Muscle layer of colon (tissue), 2 donors: ENCODE measurements at regions not wholly inside any gene's neighbourhood (a gene's known extent, or its start where the extent isn't known, plus 50 kb on each side); places are given as distances from the start of the nearest gene placed in this dataset.

Source experiments
- H3K27ac ChIP-seq: one replicate; pipeline ENCODE4 v1.7.0; 2013; ENCODE audit warnings: low read depth, mild to moderate bottlenecking, low read length, moderate library complexity
- H3K27me3 ChIP-seq, 2 donors: one replicate each; pipeline ENCODE4 v1.7.0; 2013; ENCODE audit warnings: low read length in 2 of 2, mild to moderate bottlenecking in 2 of 2; ENCODE audit not compliant: insufficient read depth in 2 of 2, control insufficient read depth in 1 of 2
- H3K36me3 ChIP-seq: one replicate; pipeline ENCODE4 v1.7.0; 2013; ENCODE audit warnings: mild to moderate bottlenecking, low read length; ENCODE audit not compliant: insufficient read depth
- H3K4me1 ChIP-seq: one replicate; pipeline ENCODE4 v1.7.0; 2013; ENCODE audit warnings: mild to moderate bottlenecking, low read length; ENCODE audit not compliant: insufficient read depth
- H3K4me3 ChIP-seq, 2 donors: one replicate each; pipeline ENCODE4 v1.7.0; 2013; ENCODE audit warnings: low read length in 2 of 2, low read depth in 1 of 2, mild to moderate bottlenecking in 1 of 2, moderate library complexity in 1 of 2
- H3K9ac ChIP-seq: one replicate; pipeline ENCODE4 v1.7.0; 2013; ENCODE audit warnings: low read length
- H3K9me3 ChIP-seq: one replicate; pipeline ENCODE4 v1.7.0; 2013; ENCODE audit warnings: mild to moderate bottlenecking, low read length
- donor health status: abdominal sarcoma.
- donor health status: Adenocarcinoma of cecum.

- Histone ChIP-seq H3K27ac (no peak overlapping the region), H3K27me3 (no peaks in the 10 kb centered on the region), H3K36me3 (no peaks in the 10 kb centered on the region), H3K4me3 (no peak overlapping the region), H3K9ac (no peak overlapping the region), H3K9me3 (no peaks in the 10 kb centered on the region), H3K4me1 (no peaks in the 10 kb centered on the region)
Observed at GRCh38 chr5:15080219-15080618, 208.6 kb upstream of the ANKH start.

- Histone ChIP-seq H3K4me1 (no peaks in the 10 kb centered on the region), H3K27me3 (no peaks in the 10 kb centered on the region), H3K9ac (no peak overlapping the region), H3K36me3 (no peaks in the 10 kb centered on the region), H3K9me3 (no peaks in the 10 kb centered on the region), H3K4me3 (no peak overlapping the region), H3K27ac (no peak overlapping the region)
Observed at GRCh38 chr5:15079566-15079965, 208.0 kb upstream of the ANKH start.

- Histone ChIP-seq H3K4me3 (no peak overlapping the region), H3K9me3 (no peaks in the 10 kb centered on the region), H3K36me3 (no peaks in the 10 kb centered on the region), H3K4me1 (no peaks in the 10 kb centered on the region), H3K27ac (no peak overlapping the region), H3K9ac (no peak overlapping the region), H3K27me3 (no peaks in the 10 kb centered on the region)
Observed at GRCh38 chr5:15074651-15075050, 203.1 kb upstream of the ANKH start.

GRCh38 chr5:15073453-15073852 lies 201.9 kb upstream of the ANKH start:
- Histone ChIP-seq H3K9ac (no peak overlapping the region), H3K4me1 (no peaks in the 10 kb centered on the region), H3K9me3 (no peaks in the 10 kb centered on the region), H3K27me3 (no peaks in the 10 kb centered on the region), H3K36me3 (no peaks in the 10 kb centered on the region), H3K27ac (no peak overlapping the region), H3K4me3 (no peak overlapping the region)

- Histone ChIP-seq H3K4me3 (no peak overlapping the region), H3K4me1 (no peaks in the 10 kb centered on the region), H3K27me3 (no peaks in the 10 kb centered on the region), H3K36me3 (no peaks in the 10 kb centered on the region), H3K9me3 (no peaks in the 10 kb centered on the region), H3K9ac (no peak overlapping the region), H3K27ac (no peak overlapping the region)
Observed at GRCh38 chr5:15070907-15071306, 199.3 kb upstream of the ANKH start.

- no peak overlapping the region for H3K4me3 ChIP-seq
- H3K36me3 ChIP-seq: no peaks in the 10 kb centered on the region
- H3K27me3 ChIP-seq: no peaks in the 10 kb centered on the region
- H3K4me1 ChIP-seq: no peaks in the 10 kb centered on the region
- H3K27ac ChIP-seq: no peak overlapping the region
- H3K9ac ChIP-seq: no peak overlapping the region
- no peaks in the 10 kb centered on the region for H3K9me3 ChIP-seq
Observed at GRCh38 chr5:15069407-15069905, 197.9 kb upstream of the ANKH start.

GRCh38 chr5:15065091-15065490 lies 193.5 kb upstream of the ANKH start:
- H3K9ac ChIP-seq: no peak overlapping the region
- no peaks in the 10 kb centered on the region for H3K36me3 ChIP-seq
- no peaks in the 10 kb centered on the region for H3K4me1 ChIP-seq
- H3K27ac ChIP-seq: no peak overlapping the region
- H3K4me3 ChIP-seq: no peak overlapping the region
- H3K9me3 ChIP-seq: no peaks in the 10 kb centered on the region
- no peaks in the 10 kb centered on the region for H3K27me3 ChIP-seq

GRCh38 chr5:15064396-15064795 lies 192.8 kb upstream of the ANKH start:
- no peak overlapping the region for H3K4me3 ChIP-seq
- H3K36me3 ChIP-seq: no peaks in the 10 kb centered on the region
- H3K27me3 ChIP-seq: no peaks in the 10 kb centered on the region
- no peaks in the 10 kb centered on the region for H3K4me1 ChIP-seq
- H3K9ac ChIP-seq: no peak overlapping the region
- no peaks in the 10 kb centered on the region for H3K9me3 ChIP-seq
- H3K27ac ChIP-seq: no peak overlapping the region

- no peaks in the 10 kb centered on the region for H3K4me1 ChIP-seq
- no peaks in the 10 kb centered on the region for H3K9me3 ChIP-seq
- no peaks in the 10 kb centered on the region for H3K36me3 ChIP-seq
- no peak overlapping the region for H3K27ac ChIP-seq
- H3K9ac ChIP-seq: no peak overlapping the region
- H3K27me3 ChIP-seq: no peaks in the 10 kb centered on the region
- no peak overlapping the region for H3K4me3 ChIP-seq
Observed at GRCh38 chr5:15056988-15057592, 185.5 kb upstream of the ANKH start.

- no peak overlapping the region for H3K9ac ChIP-seq
- H3K4me1 ChIP-seq: no peaks in the 10 kb centered on the region
- no peaks in the 10 kb centered on the region for H3K36me3 ChIP-seq
- H3K27me3 ChIP-seq: no peaks in the 10 kb centered on the region
- H3K4me3 ChIP-seq: no peak overlapping the region
- no peak overlapping the region for H3K27ac ChIP-seq
- H3K9me3 ChIP-seq: peaks cover 7% of the 10 kb centered on the region
Observed at GRCh38 chr5:15044521-15044920, 172.9 kb upstream of the ANKH start.

- Histone ChIP-seq H3K4me3 (no peak overlapping the region), H3K9me3 (peaks cover 7% of the 10 kb centered on the region), H3K36me3 (no peaks in the 10 kb centered on the region), H3K9ac (no peak overlapping the region), H3K27ac (no peak overlapping the region), H3K27me3 (no peaks in the 10 kb centered on the region), H3K4me1 (no peaks in the 10 kb centered on the region)
Observed at GRCh38 chr5:15037247-15037908, 165.8 kb upstream of the ANKH start.

- H3K4me3 ChIP-seq: no peak overlapping the region
- no peaks in the 10 kb centered on the region for H3K4me1 ChIP-seq
- H3K9me3 ChIP-seq: no peaks in the 10 kb centered on the region
- H3K27me3 ChIP-seq: no peaks in the 10 kb centered on the region
- no peak overlapping the region for H3K9ac ChIP-seq
- H3K27ac ChIP-seq: no peak overlapping the region
- H3K36me3 ChIP-seq: no peaks in the 10 kb centered on the region
Observed at GRCh38 chr5:15034379-15034778, 162.8 kb upstream of the ANKH start.
